Activated CD8-positive, alpha-beta T cell treated with anti-CD3 and anti-CD28 coated beads for 36 hours (primary cell): ENCODE measurements at regions not wholly inside any gene's neighbourhood (a gene's known extent, or its start where the extent isn't known, plus 50 kb on each side); places are given as distances from the start of the nearest gene placed in this dataset.
"Not testable (repeated sequence)": the region's sequence is repeated elsewhere in the genome, so short reads cannot be mapped to it uniquely, and the experiment has no call there.

Experiments
- ATAC-seq: fragments of 200-7000 bp; cut with Tn5 transposase; one replicate; pipeline ENCODE4 v1.10.0; 2021; ENCODE audit warnings: mild to moderate bottlenecking, moderate library complexity
- CTCF ChIA-PET: fragments of 350-600 bp; sonication (Branson Sonifier 250); formaldehyde crosslinking; loops from one replicate; lab custom pipeline; 2021; ENCODE audit warnings: antibody characterized with exemption; lab: Charles Lee
- POLR2A ChIA-PET: fragments of 350-600 bp; sonication (Branson Sonifier 250); formaldehyde crosslinking; loops from one replicate; lab custom pipeline; 2021; ENCODE audit warnings: antibody characterized with exemption; lab: Charles Lee
- DNase-seq: peaks from one replicate; pipeline ENCODE4 v3.0.0-alpha.2; 2020
- H3K27ac Mint-ChIP-seq: one replicate; pipeline ENCODE4 v1.8.0; 2021; ENCODE audit warnings: mild to moderate bottlenecking, mixed read lengths
- H3K27me3 Mint-ChIP-seq: one replicate; pipeline ENCODE4 v1.8.0; 2021; ENCODE audit warnings: mixed read lengths
- H3K36me3 Mint-ChIP-seq: one replicate; pipeline ENCODE4 v1.8.0; 2021; ENCODE audit warnings: low read depth, mixed read lengths
- H3K4me1 Mint-ChIP-seq: one replicate; pipeline ENCODE4 v1.8.0; 2021; ENCODE audit warnings: low read depth, mixed read lengths
- H3K4me3 Mint-ChIP-seq: one replicate; pipeline ENCODE4 v1.8.0; 2021; ENCODE audit warnings: mild to moderate bottlenecking, moderate library complexity, mixed read lengths
- H3K9me3 Mint-ChIP-seq: one replicate; pipeline ENCODE4 v1.8.0; 2021; ENCODE audit warnings: mixed read lengths
- CTCF ChIP-seq: fragments of 200-600 bp; IDR thresholded peaks from one replicate; pipeline ENCODE4 v1.8.0; 2022; ENCODE audit warnings: antibody characterized with exemption, mild to moderate bottlenecking
- intact Hi-C: fragments of 100-400 bp; cut with micrococcal nuclease; formaldehyde crosslinking; loops from one replicate; pipeline ENCODE4 v1.10.0; 2022

- Mint-ChIP-seq H3K27ac (no peak overlapping the region), H3K4me3 (no peak overlapping the region), H3K27me3 (no peaks in the 10 kb centered on the region), H3K4me1 (no peaks in the 10 kb centered on the region), H3K9me3 (peaks cover 13% of the 10 kb centered on the region), H3K36me3 (peaks cover 3% of the 10 kb centered on the region)
- ChIA-PET CTCF (interaction anchor here (0.8 to 0.9 kb wide), 3 partner anchors 10 to 25 kb away, joined by 3 read pairs; no protein-coding TSS in a partner anchor), POLR2A (no interaction called here)
- intact Hi-C loops: no loop called here
- no peak for TF ChIP-seq CTCF
- ATAC-seq: no peak
- DNase-seq: no peak
These were observed 68.9 kb upstream of the BMP2K start for GRCh38 chr4:78707268-78707667.

GRCh38 chr4:78707793-78708192, 68.4 kb upstream of the BMP2K start:
- TF ChIP-seq CTCF: no peak
- no peak overlapping the region for H3K27ac Mint-ChIP-seq
- H3K27me3 Mint-ChIP-seq: no peaks in the 10 kb centered on the region
- H3K36me3 Mint-ChIP-seq: no peaks in the 10 kb centered on the region
- no peak for DNase-seq
- ChIA-PET CTCF (interaction anchor here (0.9 kb wide), 1 partner anchor 26 kb away, joined by 3 read pairs; no protein-coding TSS in a partner anchor), POLR2A (no interaction called here)
- intact Hi-C loops: no loop called here
- ATAC-seq: no peak
- H3K4me3 Mint-ChIP-seq: no peak overlapping the region
- no peaks in the 10 kb centered on the region for H3K4me1 Mint-ChIP-seq
- peaks cover 8% of the 10 kb centered on the region for H3K9me3 Mint-ChIP-seq

GRCh38 chr4:78710536-78710935, 65.6 kb upstream of the BMP2K start:
- H3K36me3 Mint-ChIP-seq: no peaks in the 10 kb centered on the region
- no peak overlapping the region for H3K27ac Mint-ChIP-seq
- DNase-seq (no peak), ATAC-seq (no peak)
- no peaks in the 10 kb centered on the region for H3K4me1 Mint-ChIP-seq
- no peak overlapping the region for H3K4me3 Mint-ChIP-seq
- intact Hi-C loops: no loop called here
- no peaks in the 10 kb centered on the region for H3K27me3 Mint-ChIP-seq
- ChIA-PET CTCF (no interaction called here), POLR2A (no interaction called here)
- no peak for TF ChIP-seq CTCF
- H3K9me3 Mint-ChIP-seq: no peaks in the 10 kb centered on the region

- Mint-ChIP-seq H3K4me3 (no peak overlapping the region), H3K27ac (no peak overlapping the region), H3K36me3 (no peaks in the 10 kb centered on the region), H3K9me3 (no peaks in the 10 kb centered on the region), H3K4me1 (no peaks in the 10 kb centered on the region), H3K27me3 (no peaks in the 10 kb centered on the region)
- ChIA-PET POLR2A (no interaction called here), CTCF (interaction anchor here (1.1 kb wide), 1 partner anchor 151 kb away, joined by 3 read pairs; no protein-coding TSS in a partner anchor)
- DNase-seq: no peak
- intact Hi-C loops: no loop called here
- no peak for TF ChIP-seq CTCF
- ATAC-seq: no peak
These were observed 64.5 kb upstream of the BMP2K start for GRCh38 chr4:78711676-78712075.

- H3K27ac Mint-ChIP-seq, intact Hi-C loops, H3K36me3 Mint-ChIP-seq, H3K4me3 Mint-ChIP-seq, POLR2A ChIA-PET, ATAC-seq, H3K9me3 Mint-ChIP-seq, H3K27me3 Mint-ChIP-seq, CTCF ChIA-PET, H3K4me1 Mint-ChIP-seq, DNase-seq: not testable (repeated sequence)
These were observed 61.6 kb upstream of the BMP2K start for GRCh38 chr4:78714598-78714997.

- intact Hi-C loops, H3K4me3 Mint-ChIP-seq, H3K4me1 Mint-ChIP-seq, POLR2A ChIA-PET, H3K27ac Mint-ChIP-seq, H3K36me3 Mint-ChIP-seq, ATAC-seq, CTCF ChIA-PET, DNase-seq, H3K27me3 Mint-ChIP-seq, H3K9me3 Mint-ChIP-seq: not testable (repeated sequence)
These were observed 60.8 kb upstream of the BMP2K start for GRCh38 chr4:78715372-78715771.

- H3K27ac Mint-ChIP-seq, H3K9me3 Mint-ChIP-seq, H3K27me3 Mint-ChIP-seq, H3K4me3 Mint-ChIP-seq, H3K36me3 Mint-ChIP-seq, ATAC-seq, CTCF ChIA-PET, intact Hi-C loops, DNase-seq, POLR2A ChIA-PET: not testable (repeated sequence)
- H3K4me1 Mint-ChIP-seq: peaks cover 22% of the 10 kb centered on the region
These were observed 58.4 kb upstream of the BMP2K start for GRCh38 chr4:78717712-78718111.
